Keratinocyte (primary cell): ENCODE measurements at regions not wholly inside any gene's neighbourhood (a gene's known extent, or its start where the extent isn't known, plus 50 kb on each side); places are given as distances from the start of the nearest gene placed in this dataset.

ENCODE experiments used
- DNase-seq: peaks from one replicate; pipeline ENCODE4 v3.0.0-alpha.2; 2011; ENCODE audit warnings: low read depth, missing footprints, low spot score
- FAIRE-seq: peaks from 2 replicates; lab custom pipeline; 2011; peaks lifted over from hg19 to GRCh38; lab: Jason Lieb, UNC
- H2AFZ ChIP-seq: 2 replicates; pipeline ENCODE4 v1.6.0; 2012; ENCODE audit warnings: low read length, control low read depth, inconsistent platforms; ENCODE audit not compliant: control insufficient read depth
- H3K27ac ChIP-seq: 2 replicates; pipeline ENCODE4 v1.5.1; 2011; ENCODE audit warnings: low read length; ENCODE audit not compliant: control insufficient read depth, insufficient read depth
- H3K27me3 ChIP-seq: 3 replicates; pipeline ENCODE4 v1.6.0; 2011; ENCODE audit warnings: low read length; ENCODE audit not compliant: control insufficient read depth, insufficient read depth; ENCODE audit errors: extremely low read depth
- H3K36me3 ChIP-seq, 2 experiments: 2 replicates in 1 of 2; 3 replicates in 1 of 2; pipeline ENCODE4 v1.5.1; 2011; ENCODE audit warnings: low read length in 2 of 2, mild to moderate bottlenecking in 1 of 2; ENCODE audit not compliant: control insufficient read depth in 2 of 2, insufficient read depth in 2 of 2; ENCODE audit errors: extremely low read depth in 1 of 2
- H3K4me1 ChIP-seq: 3 replicates; pipeline ENCODE4 v1.5.1; 2011; ENCODE audit warnings: low read length; ENCODE audit not compliant: control insufficient read depth, insufficient read depth; ENCODE audit errors: extremely low read depth
- H3K4me2 ChIP-seq: 3 replicates; pipeline ENCODE4 v1.6.0; 2011; ENCODE audit warnings: low read depth, low read length; ENCODE audit not compliant: control insufficient read depth, insufficient read depth; ENCODE audit errors: extremely low read depth
- H3K4me3 ChIP-seq, 3 experiments: fragments of 200-600 bp in 1 of 3; sonication (generic) in 1 of 3; 2 replicates in 2 of 3; 3 replicates in 1 of 3; pipeline ENCODE4 v1.5.1; 2011 to 2016; ENCODE audit warnings: low read length in 3 of 3, mild to moderate bottlenecking in 3 of 3, control low read depth in 2 of 3, inconsistent platforms in 1 of 3, low read depth in 1 of 3, mixed read lengths in 1 of 3, mixed run types in 1 of 3, moderate library complexity in 1 of 3; ENCODE audit not compliant: control insufficient read depth in 2 of 3, insufficient read depth in 2 of 3; ENCODE audit errors: extremely low read depth in 1 of 3
- H3K79me2 ChIP-seq: 2 replicates; pipeline ENCODE4 v1.6.0; 2012; ENCODE audit warnings: low read length; ENCODE audit not compliant: control insufficient read depth, insufficient read depth
- H3K9ac ChIP-seq: 3 replicates; pipeline ENCODE4 v1.6.0; 2011; ENCODE audit warnings: low read length; ENCODE audit not compliant: control insufficient read depth, insufficient read depth; ENCODE audit errors: extremely low read depth
- H3K9me1 ChIP-seq: 3 replicates; pipeline ENCODE4 v1.6.0; 2011; ENCODE audit warnings: low read length; ENCODE audit not compliant: control insufficient read depth, insufficient read depth; ENCODE audit errors: extremely low read depth
- H3K9me3 ChIP-seq: 2 replicates; pipeline ENCODE4 v1.5.1; 2012; ENCODE audit warnings: low read depth, low read length; ENCODE audit not compliant: control insufficient read depth
- H4K20me1 ChIP-seq: 3 replicates; pipeline ENCODE4 v1.6.0; 2011; ENCODE audit warnings: low read length; ENCODE audit not compliant: control insufficient read depth, insufficient read depth; ENCODE audit errors: extremely low read depth
- EZH2 ChIP-seq: IDR thresholded peaks from one replicate; pipeline ENCODE4 v1.6.1; 2012; ENCODE audit warnings: inconsistent platforms, mild to moderate bottlenecking, low read length, moderate library complexity
- dilution Hi-C: fragments of 300-500 bp; cut with MboI; formaldehyde crosslinking; loops from one replicate; pipeline ENCODE4 v1.7.0; 2020; ENCODE audit warnings: low sequenced_read_pairs; ENCODE audit not compliant: extremely low pct_ligation_motif_present
- TF ChIP-seq, protein P1 (sequence below), 3 experiments: IDR thresholded peaks in 1 of 3; conservative IDR thresholded peaks in 1 of 3; optimal IDR thresholded peaks in 1 of 3; 2 replicates in 2 of 3; 3 replicates in 1 of 3; pipeline versions ENCODE3 to v1.5.1; 2011; ENCODE audit warnings: low read length in 3 of 3, mild to moderate bottlenecking in 3 of 3, moderate library complexity in 2 of 3, control low read depth in 1 of 3, inconsistent platforms in 1 of 3; ENCODE audit not compliant: insufficient read depth in 2 of 3; ENCODE audit errors: extremely low read depth in 1 of 3

DNA sequence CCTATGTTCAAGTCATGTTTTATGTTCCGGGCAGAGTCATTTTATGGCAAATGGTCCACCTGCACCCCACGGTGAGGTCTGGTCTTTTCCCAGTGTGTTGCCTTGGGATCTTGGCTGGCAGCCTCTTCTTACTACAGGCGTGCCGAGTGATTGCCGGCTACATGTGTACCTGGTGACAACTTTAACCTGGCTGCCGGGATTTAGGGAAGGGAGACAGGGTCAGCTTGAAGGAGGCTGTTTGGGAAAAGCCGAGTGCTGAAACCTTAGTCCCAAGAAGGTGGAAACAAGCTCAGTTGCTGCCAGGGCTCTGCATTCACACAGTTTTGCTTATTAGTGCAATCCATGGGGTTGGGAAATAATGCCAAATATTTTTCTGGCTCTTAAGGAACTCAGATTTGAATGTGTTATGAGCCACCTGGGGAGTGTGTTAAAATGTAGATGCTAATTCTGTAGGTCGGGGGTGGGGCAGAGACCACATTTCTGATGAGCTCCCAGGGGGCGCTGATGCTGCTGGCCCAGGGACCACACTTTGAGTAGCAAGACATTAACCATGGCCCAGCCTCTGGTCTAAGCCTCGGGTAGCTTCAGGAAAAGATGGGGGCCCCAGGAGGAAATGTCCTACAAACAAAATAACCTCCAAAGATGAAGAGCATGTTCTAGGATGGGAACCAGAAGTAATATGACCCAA, 179.6 kb downstream of the TBX5 start:
- DNase-seq (no peak), FAIRE-seq (no peak)
- Histone ChIP-seq H2AFZ (no peak overlapping the region), H3K27me3 (no peaks in the 10 kb centered on the region), H3K9me3 (no peaks in the 10 kb centered on the region), H3K36me3 (no peaks in the 10 kb centered on the region), H3K4me3 (no peak overlapping the region), H3K4me2 (no peak overlapping the region), H3K4me1 (no peaks in the 10 kb centered on the region), H3K27ac (no peak overlapping the region), H3K9ac (no peak overlapping the region), H3K79me2 (no peaks in the 10 kb centered on the region), H4K20me1 (no peaks in the 10 kb centered on the region), H3K9me1 (no peaks in the 10 kb centered on the region)
- dilution Hi-C loops, result no loop called here
- TF ChIP-seq EZH2, result no peak
- TF ChIP-seq, protein P1, sequence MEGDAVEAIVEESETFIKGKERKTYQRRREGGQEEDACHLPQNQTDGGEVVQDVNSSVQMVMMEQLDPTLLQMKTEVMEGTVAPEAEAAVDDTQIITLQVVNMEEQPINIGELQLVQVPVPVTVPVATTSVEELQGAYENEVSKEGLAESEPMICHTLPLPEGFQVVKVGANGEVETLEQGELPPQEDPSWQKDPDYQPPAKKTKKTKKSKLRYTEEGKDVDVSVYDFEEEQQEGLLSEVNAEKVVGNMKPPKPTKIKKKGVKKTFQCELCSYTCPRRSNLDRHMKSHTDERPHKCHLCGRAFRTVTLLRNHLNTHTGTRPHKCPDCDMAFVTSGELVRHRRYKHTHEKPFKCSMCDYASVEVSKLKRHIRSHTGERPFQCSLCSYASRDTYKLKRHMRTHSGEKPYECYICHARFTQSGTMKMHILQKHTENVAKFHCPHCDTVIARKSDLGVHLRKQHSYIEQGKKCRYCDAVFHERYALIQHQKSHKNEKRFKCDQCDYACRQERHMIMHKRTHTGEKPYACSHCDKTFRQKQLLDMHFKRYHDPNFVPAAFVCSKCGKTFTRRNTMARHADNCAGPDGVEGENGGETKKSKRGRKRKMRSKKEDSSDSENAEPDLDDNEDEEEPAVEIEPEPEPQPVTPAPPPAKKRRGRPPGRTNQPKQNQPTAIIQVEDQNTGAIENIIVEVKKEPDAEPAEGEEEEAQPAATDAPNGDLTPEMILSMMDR (optimal IDR thresholded peaks at IDR 0.05 in 1 of 3, IDR thresholded peaks at IDR 0.05 in 1 of 3, conservative IDR thresholded peaks at IDR 0.05 in 1 of 3; ENCODE audit: extremely low read depth in 1 of 3, insufficient read depth in 2 of 3, low read length in 3 of 3), result no peak

DNA sequence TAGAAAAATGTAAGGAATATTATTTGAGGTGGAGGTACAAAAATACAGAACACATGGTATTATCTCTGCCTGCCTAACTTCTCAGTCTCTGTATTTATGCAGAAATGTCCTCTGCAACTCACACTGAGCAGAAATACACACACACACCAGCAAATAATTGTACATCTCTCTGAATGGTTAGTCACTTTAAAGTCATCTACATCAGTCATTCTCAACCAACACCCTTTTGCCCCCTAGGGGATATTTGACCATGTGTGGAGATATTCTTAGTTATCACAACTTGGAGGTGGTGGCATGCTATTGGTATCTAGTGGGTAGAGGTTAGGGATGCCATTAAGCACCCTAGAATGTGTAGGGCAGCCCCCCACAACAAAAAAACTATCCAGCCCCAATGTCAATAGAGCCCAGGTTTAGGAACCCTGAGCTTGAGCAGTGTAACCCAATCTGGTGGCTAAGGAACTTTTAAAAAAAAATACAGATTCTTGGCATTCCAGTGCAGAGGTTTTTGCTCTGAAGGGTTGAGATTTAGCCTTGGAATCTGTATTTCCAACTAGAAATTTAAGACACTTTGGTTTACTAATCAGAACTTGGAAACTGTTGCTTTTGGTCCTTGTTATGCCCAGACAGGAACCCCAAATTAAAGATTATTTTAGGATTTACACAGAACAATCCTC, 183.8 kb downstream of the TBX5 start:
- Histone ChIP-seq H3K4me1 (no peaks in the 10 kb centered on the region), H3K4me3 (no peak overlapping the region), H4K20me1 (no peaks in the 10 kb centered on the region), H3K36me3 (no peaks in the 10 kb centered on the region), H3K27ac (no peak overlapping the region), H3K4me2 (no peak overlapping the region), H3K27me3 (no peaks in the 10 kb centered on the region), H3K9me1 (no peaks in the 10 kb centered on the region), H3K9me3 (no peaks in the 10 kb centered on the region), H2AFZ (no peak overlapping the region), H3K79me2 (no peaks in the 10 kb centered on the region), H3K9ac (no peak overlapping the region)
- FAIRE-seq, result no peak
- DNase-seq, result no peak
- dilution Hi-C loops, result no loop called here
- TF ChIP-seq, protein P1 (optimal IDR thresholded peaks at IDR 0.05 in 1 of 3, IDR thresholded peaks at IDR 0.05 in 1 of 3, conservative IDR thresholded peaks at IDR 0.05 in 1 of 3; ENCODE audit: extremely low read depth in 1 of 3, insufficient read depth in 2 of 3, low read length in 3 of 3), result no peak
- no peak for TF ChIP-seq EZH2
